CD4-positive, alpha-beta T cell (primary cell): ENCODE measurements at regions not wholly inside any gene's neighbourhood (a gene's known extent, or its start where the extent isn't known, plus 50 kb on each side); places are given as distances from the start of the nearest gene placed in this dataset.

Experiments used
- ATAC-seq: fragments of 200-7000 bp; cut with Tn5 transposase; one replicate; pipeline ENCODE4 v1.10.0; 2022; ENCODE audit warnings: mild to moderate bottlenecking; ENCODE audit not compliant: poor library complexity
- CTCF ChIA-PET: fragments of 350-600 bp; sonication (Branson Sonifier 250); formaldehyde crosslinking; loops from one replicate; lab custom pipeline; 2021; ENCODE audit warnings: antibody characterized with exemption, inconsistent platforms; lab: Charles Lee
- POLR2A ChIA-PET: fragments of 350-600 bp; sonication (Branson Sonifier 250); formaldehyde crosslinking; loops from one replicate; lab custom pipeline; 2021; ENCODE audit warnings: antibody characterized with exemption, inconsistent platforms; lab: Charles Lee
- DNase-seq, 14 experiments: peaks; one replicate each; pipeline ENCODE4 v3.0.0-alpha.2; 2013 to 2020; ENCODE audit warnings: mixed read lengths in 2 of 14
- H3K27ac ChIP-seq, 2 donors: one replicate each; pipeline versions ENCODE4 v1.5.1 to v1.7.0; 2013; ENCODE audit warnings: low read length in 2 of 2, low read depth in 1 of 2, mild to moderate bottlenecking in 1 of 2
- H3K27me3 ChIP-seq, 2 experiments: 1 replicate in 1 of 2; 2 replicates in 1 of 2; pipeline versions ENCODE4 v1.6.1 to v1.7.0; 2013; ENCODE audit warnings: low read length in 2 of 2, control low read depth in 1 of 2, mild to moderate bottlenecking in 1 of 2, moderate library complexity in 1 of 2; ENCODE audit not compliant: insufficient read depth in 2 of 2, control insufficient read depth in 1 of 2
- H3K36me3 ChIP-seq: one replicate; pipeline ENCODE4 v1.6.1; 2013; ENCODE audit warnings: low read length, control low read depth; ENCODE audit not compliant: insufficient read depth
- H3K4me1 ChIP-seq: one replicate; pipeline ENCODE4 v1.6.1; 2013; ENCODE audit warnings: low read length, control low read depth; ENCODE audit not compliant: insufficient read depth
- H3K4me3 ChIP-seq: one replicate; pipeline ENCODE4 v1.5.1; 2013; ENCODE audit warnings: mild to moderate bottlenecking, low read length, moderate library complexity
- H3K9me3 ChIP-seq, 2 experiments: 1 replicate in 1 of 2; 2 replicates in 1 of 2; pipeline versions ENCODE4 v1.6.1 to v1.7.0; 2013; ENCODE audit warnings: low read length in 2 of 2, mild to moderate bottlenecking in 2 of 2, control low read depth in 1 of 2, moderate library complexity in 1 of 2; ENCODE audit not compliant: control insufficient read depth in 1 of 2, insufficient read depth in 1 of 2
- H3K27ac Mint-ChIP-seq: one replicate; pipeline ENCODE4 v1.8.0; 2020; ENCODE audit warnings: mixed read lengths
- H3K27me3 Mint-ChIP-seq: one replicate; pipeline ENCODE4 v1.8.0; 2021; ENCODE audit warnings: mixed read lengths
- H3K36me3 Mint-ChIP-seq: one replicate; pipeline ENCODE4 v1.8.0; 2021; ENCODE audit warnings: low read depth, mixed read lengths
- H3K4me1 Mint-ChIP-seq: one replicate; pipeline ENCODE4 v1.8.0; 2021; ENCODE audit warnings: low read depth, mixed read lengths
- H3K4me3 Mint-ChIP-seq: one replicate; pipeline ENCODE4 v1.8.0; 2020; ENCODE audit warnings: mild to moderate bottlenecking, mixed read lengths
- H3K9me3 Mint-ChIP-seq: one replicate; pipeline ENCODE4 v1.8.0; 2020; ENCODE audit warnings: mixed read lengths
- CTCF ChIP-seq: fragments of 200-600 bp; IDR thresholded peaks from one replicate; pipeline ENCODE4 v1.8.0; 2022; ENCODE audit warnings: antibody characterized with exemption, mild to moderate bottlenecking
- intact Hi-C, 2 experiments: fragments of 100-400 bp; cut with DNase I in 1 of 2; cut with micrococcal nuclease in 1 of 2; formaldehyde crosslinking; loops; one replicate each; pipeline versions ENCODE4 v1.15.1 to v1.9.0; 2023 to 2025; cut with DNase I, micrococcal nuclease

- Histone ChIP-seq H3K4me1 (no peaks in the 10 kb centered on the region), H3K9me3 (no peaks in the 10 kb centered on the region), H3K27me3 (no peaks in the 10 kb centered on the region), H3K4me3 (no peak overlapping the region), H3K27ac (no peak overlapping the region), H3K36me3 (no peaks in the 10 kb centered on the region)
- Mint-ChIP-seq H3K27ac (no peak overlapping the region), H3K9me3 (peaks cover 2% of the 10 kb centered on the region), H3K27me3 (no peaks in the 10 kb centered on the region), H3K36me3 (no peaks in the 10 kb centered on the region), H3K4me1 (no peaks in the 10 kb centered on the region), H3K4me3 (no peak overlapping the region)
- POLR2A ChIA-PET, result no interaction called here
- no peak for TF ChIP-seq CTCF
- DNase-seq, result no peak
- ATAC-seq, result no peak
- CTCF ChIA-PET, result no interaction called here
- intact Hi-C loops, result no loop called here
These were observed 84.4 kb upstream of the NUDT12 start for GRCh38 chr5:103646698-103647614.

DNA sequence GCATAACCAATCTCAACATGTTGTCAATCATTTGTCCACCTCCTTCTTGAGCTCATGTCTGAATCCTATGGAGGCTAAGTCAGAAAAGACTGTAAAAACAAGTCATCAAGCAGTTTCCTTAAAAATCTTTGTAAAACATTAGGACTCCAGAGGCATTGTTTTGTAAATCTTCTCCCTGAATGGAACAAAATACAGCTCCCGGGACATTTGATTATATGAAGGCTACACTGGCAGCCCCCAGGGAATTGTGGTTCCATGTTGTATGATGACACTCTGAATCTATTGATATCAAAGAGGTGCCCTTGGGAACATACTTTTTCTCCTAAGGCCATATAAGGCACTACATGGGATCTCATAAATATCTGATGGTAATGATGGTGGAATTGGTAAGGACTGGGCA, 83.2 kb upstream of the NUDT12 start:
- no peak overlapping the region for H3K27ac Mint-ChIP-seq
- no peak for DNase-seq
- TF ChIP-seq CTCF, result no peak
- H3K4me1 Mint-ChIP-seq, result no peaks in the 10 kb centered on the region
- POLR2A ChIA-PET, result no interaction called here
- H3K9me3 Mint-ChIP-seq, result no peaks in the 10 kb centered on the region
- Histone ChIP-seq H3K4me3 (no peak overlapping the region), H3K4me1 (no peaks in the 10 kb centered on the region), H3K27ac (no peak overlapping the region), H3K9me3 (no peaks in the 10 kb centered on the region), H3K36me3 (no peaks in the 10 kb centered on the region), H3K27me3 (no peaks in the 10 kb centered on the region)
- no peak for ATAC-seq
- H3K36me3 Mint-ChIP-seq, result no peaks in the 10 kb centered on the region
- intact Hi-C loops, result no loop called here
- CTCF ChIA-PET, result no interaction called here
- no peaks in the 10 kb centered on the region for H3K27me3 Mint-ChIP-seq
- no peak overlapping the region for H3K4me3 Mint-ChIP-seq

DNA sequence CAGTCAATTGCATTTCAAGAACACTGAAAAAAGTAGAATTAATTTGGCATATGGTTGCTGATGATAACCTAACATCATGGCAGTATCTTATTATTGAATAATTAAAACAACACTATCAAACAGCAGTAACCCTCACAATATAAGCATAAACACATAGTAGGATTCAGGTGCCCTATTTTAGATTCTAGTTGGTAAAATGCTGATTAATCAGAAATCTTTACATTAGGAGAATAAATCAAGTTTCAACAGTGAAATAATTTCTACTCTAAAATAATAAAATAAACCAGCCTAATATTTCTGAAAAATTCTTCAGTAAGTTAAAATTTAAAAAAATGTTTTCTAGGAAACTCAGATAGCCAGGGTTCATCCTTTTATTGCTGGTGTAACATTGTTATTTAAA, 76.4 kb upstream of the NUDT12 start:
- Histone ChIP-seq H3K27ac (no peak overlapping the region), H3K9me3 (no peaks in the 10 kb centered on the region), H3K4me3 (no peak overlapping the region), H3K27me3 (no peaks in the 10 kb centered on the region), H3K4me1 (no peaks in the 10 kb centered on the region), H3K36me3 (no peaks in the 10 kb centered on the region)
- CTCF ChIA-PET, result no interaction called here
- no peak for DNase-seq
- H3K36me3 Mint-ChIP-seq, result no peaks in the 10 kb centered on the region
- H3K4me1 Mint-ChIP-seq, result no peaks in the 10 kb centered on the region
- POLR2A ChIA-PET, result no interaction called here
- no peaks in the 10 kb centered on the region for H3K9me3 Mint-ChIP-seq
- TF ChIP-seq CTCF, result no peak
- no peak for ATAC-seq
- no peaks in the 10 kb centered on the region for H3K27me3 Mint-ChIP-seq
- H3K4me3 Mint-ChIP-seq, result no peak overlapping the region
- intact Hi-C loops, result no loop called here
- H3K27ac Mint-ChIP-seq, result no peak overlapping the region
